SK-N-SH (cell line): ENCODE measurements at regions not wholly inside any gene's neighbourhood (a gene's known extent, or its start where the extent isn't known, plus 50 kb on each side); places are given as distances from the start of the nearest gene placed in this dataset.

Experiments
- CTCF ChIA-PET: fragments of 300-600, 350-600 bp; formaldehyde crosslinking; extraction: SDS; loops from one replicate; lab custom pipeline; 2021; lab: Yijun Ruan, JAX
- POLR2A ChIA-PET: fragments of 350-600 bp; sonication (Branson Sonifier 250); formaldehyde crosslinking; extraction: SDS; loops from one replicate; lab custom pipeline; 2020; ENCODE audit warnings: antibody characterized with exemption, inconsistent platforms; lab: Yijun Ruan, JAX
- DNase-seq: peaks from one replicate; pipeline ENCODE4 v3.0.0; 2012
- H2AFZ ChIP-seq: fragments of 200-600 bp; sonication (generic); 2 replicates; pipeline ENCODE4 v1.8.1; 2016; ENCODE audit warnings: antibody characterized with exemption, mild to moderate bottlenecking, low read depth
- H3F3A ChIP-seq: fragments of 200-600 bp; sonication (generic); replicated peaks from 2 replicates; pipeline ENCODE3; 2016; ENCODE audit warnings: antibody characterized with exemption, mild to moderate bottlenecking; ENCODE audit not compliant: insufficient read depth
- H3K27ac ChIP-seq, 2 experiments: fragments of 200-500 bp in 1 of 2; fragments of 200-600 bp in 1 of 2; sonication (Bioruptor generic) in 1 of 2; sonication (generic), shearing (Covaris generic) in 1 of 2; 2 replicates each; pipeline versions ENCODE4 v1.5.1 to v1.6.1; 2014 to 2016; ENCODE audit warnings: low read depth in 2 of 2, inconsistent platforms in 1 of 2, low read length in 1 of 2, mild to moderate bottlenecking in 1 of 2, mixed read lengths in 1 of 2
- H3K27me3 ChIP-seq: fragments of 200-600 bp; sonication (generic), shearing (Covaris generic); 2 replicates; pipeline ENCODE4 v1.6.1; 2016; ENCODE audit warnings: mixed run types; ENCODE audit not compliant: insufficient read depth
- H3K36me3 ChIP-seq, 2 experiments: fragments of 200-500 bp in 1 of 2; fragments of 200-600 bp in 1 of 2; sonication (Bioruptor generic) in 1 of 2; sonication (generic) in 1 of 2; replicated peaks in 1 of 2; 2 replicates each; pipeline versions ENCODE3 to v1.5.1; 2014 to 2016; ENCODE audit warnings: low read length in 1 of 2, mild to moderate bottlenecking in 1 of 2; ENCODE audit not compliant: insufficient read depth in 2 of 2, control insufficient read depth in 1 of 2
- H3K4me1 ChIP-seq, 2 experiments: fragments of 200-500 bp in 1 of 2; fragments of 200-600 bp in 1 of 2; sonication (Bioruptor generic) in 1 of 2; sonication (generic), shearing (Covaris generic) in 1 of 2; 2 replicates each; pipeline versions ENCODE4 v1.5.1 to v1.6.1; 2014 to 2016; ENCODE audit warnings: low read depth in 1 of 2, low read length in 1 of 2, mixed run types in 1 of 2; ENCODE audit not compliant: insufficient read depth in 2 of 2, control insufficient read depth in 1 of 2
- H3K4me2 ChIP-seq: fragments of 200-600 bp; sonication (generic), shearing (Covaris generic); 2 replicates; pipeline ENCODE4 v1.6.1; 2017; ENCODE audit warnings: mixed run types
- H3K4me3 ChIP-seq, 2 experiments: fragments of 200-500 bp in 1 of 2; fragments of 200-600 bp in 1 of 2; sonication (Bioruptor generic) in 1 of 2; sonication (generic), shearing (Covaris generic) in 1 of 2; 2 replicates each; pipeline versions ENCODE4 v1.5.1 to v1.8.1; 2014 to 2016; ENCODE audit warnings: low read depth in 2 of 2, inconsistent platforms in 1 of 2, low read length in 1 of 2, mild to moderate bottlenecking in 1 of 2, mixed read lengths in 1 of 2, moderate library complexity in 1 of 2
- H3K79me2 ChIP-seq: fragments of 200-600 bp; sonication (generic); 2 replicates; pipeline ENCODE4 v1.8.1; 2017; ENCODE audit warnings: mild to moderate bottlenecking; ENCODE audit not compliant: insufficient read depth
- H3K9ac ChIP-seq: fragments of 200-600 bp; sonication (generic); 2 replicates; pipeline ENCODE4 v1.6.1; 2017; ENCODE audit warnings: mixed run types
- H3K9me2 ChIP-seq: fragments of 200-600 bp; sonication (generic); 2 replicates; pipeline ENCODE4 v1.6.1; 2017; ENCODE audit warnings: mixed run types
- H3K9me3 ChIP-seq: fragments of 200-600 bp; sonication (generic); 2 replicates; pipeline ENCODE4 v1.6.1; 2017; ENCODE audit warnings: mixed run types, mild to moderate bottlenecking, moderate library complexity
- H4K20me1 ChIP-seq: fragments of 200-600 bp; sonication (generic); 2 replicates; pipeline ENCODE4 v1.6.1; 2017; ENCODE audit warnings: mild to moderate bottlenecking, mixed run types; ENCODE audit not compliant: insufficient read depth
- CHD2 ChIP-seq: fragments of 150-350 bp; IDR thresholded peaks from 2 replicates; pipeline ENCODE4 v1.6.1; 2018; ENCODE audit warnings: low read length; ENCODE audit not compliant: partially characterized antibody
- CTCF ChIP-seq: fragments of 200-600 bp; sonication (generic); IDR thresholded peaks from 2 replicates; pipeline ENCODE4 v1.6.1; 2017; ENCODE audit warnings: antibody characterized with exemption, mild to moderate bottlenecking, moderate library complexity
- IRF3 ChIP-seq: fragments of 150-350 bp; IDR thresholded peaks from 2 replicates; pipeline ENCODE4 v1.6.1; 2016; ENCODE audit warnings: mild to moderate bottlenecking, low read depth, low read length
- MXI1 ChIP-seq: IDR thresholded peaks from 2 replicates; pipeline ENCODE4 v1.6.1; 2012; ENCODE audit warnings: mild to moderate bottlenecking, low read depth, low read length, improper control_type of control experiment
- POLR2AphosphoS5 ChIP-seq: IDR thresholded peaks from 2 replicates; pipeline ENCODE4 v1.6.1; 2012; ENCODE audit warnings: low read depth, low read length
- RCOR1 ChIP-seq: fragments of 150-350 bp; IDR thresholded peaks from 2 replicates; pipeline ENCODE4 v1.6.1; 2017; ENCODE audit warnings: antibody characterized with exemption, low read length
- REST ChIP-seq: IDR thresholded peaks from 2 replicates; pipeline ENCODE4 v1.6.1; 2012; ENCODE audit warnings: mild to moderate bottlenecking, low read depth, low read length, moderate library complexity
- RFX5 ChIP-seq: IDR thresholded peaks from 2 replicates; pipeline ENCODE4 v1.6.1; 2012; ENCODE audit warnings: mild to moderate bottlenecking, improper control_type of control experiment, low read length
- SIN3A ChIP-seq: IDR thresholded peaks from 2 replicates; pipeline ENCODE4 v1.6.1; 2012; ENCODE audit warnings: low read depth, mild to moderate bottlenecking, low read length, moderate library complexity, borderline replicate concordance
- TAF1 ChIP-seq: IDR thresholded peaks from 2 replicates; pipeline ENCODE4 v1.6.1; 2012; ENCODE audit warnings: low read depth, mild to moderate bottlenecking, low read length, moderate library complexity, borderline replicate concordance
- TEAD4 ChIP-seq: IDR thresholded peaks from 2 replicates; pipeline ENCODE4 v1.4.0; 2012; ENCODE audit warnings: mild to moderate bottlenecking, borderline replicate concordance; ENCODE audit not compliant: insufficient read depth

- no peaks in the 10 kb centered on the region for H4K20me1 ChIP-seq
- no peak overlapping the region; a peak in 1 of 4 replicates for H3K27ac ChIP-seq
- no peak overlapping the region for H3K9ac ChIP-seq
- H3K27me3 ChIP-seq: no peaks in the 10 kb centered on the region
- no peaks in the 10 kb centered on the region for H3F3A ChIP-seq
- no peaks in the 10 kb centered on the region; a peak in 1 of 4 replicates for H3K4me1 ChIP-seq
- no peak for DNase-seq
- TF ChIP-seq RFX5 (no peak), RCOR1 (no peak), SIN3A (no peak), REST (no peak), TAF1 (no peak), MXI1 (no peak), CTCF (no peak), POLR2AphosphoS5 (no peak), IRF3 (no peak), CHD2 (no peak), TEAD4 (no peak)
- no peak overlapping the region for H3K4me3 ChIP-seq
- peaks cover 0 to 4% of the 10 kb centered on the region in 2 experiments for H3K36me3 ChIP-seq
- CTCF ChIA-PET: interaction anchor here (0.7 kb wide), 1 partner anchor 381 kb away, joined by 3 read pairs; no protein-coding TSS in a partner anchor
- H3K4me2 ChIP-seq: no peak overlapping the region
- POLR2A ChIA-PET: no interaction called here
- no peaks in the 10 kb centered on the region for H3K9me3 ChIP-seq
- no peak overlapping the region for H2AFZ ChIP-seq
- no peaks in the 10 kb centered on the region for H3K79me2 ChIP-seq
- H3K9me2 ChIP-seq: no peaks in the 10 kb centered on the region
Measured at GRCh38 chr6:121971931-121972335, 427.5 kb upstream of the HSF2 start.
